Right atrium auricular region (tissue), 2 donors: ENCODE measurements at regions not wholly inside any gene's neighbourhood (a gene's known extent, or its start where the extent isn't known, plus 50 kb on each side); places are given as distances from the start of the nearest gene placed in this dataset.

Source experiments
- DNase-seq: peaks from one replicate; pipeline ENCODE4 v3.0.0-alpha.2; 2019; ENCODE audit warnings: low spot score
- H3K27ac ChIP-seq, 2 donors: fragments of 200-600 bp; sonication (generic); 1 replicate in 1 of 2; 2 replicates in 1 of 2; pipeline ENCODE4 v1.5.1; 2016 to 2019
- H3K27me3 ChIP-seq, 2 donors: fragments of 200-600 bp; sonication (generic); one replicate each; pipeline versions ENCODE4 v1.5.1 to v1.6.0; 2017 to 2019
- H3K36me3 ChIP-seq: fragments of 200-600 bp; sonication (generic); one replicate; pipeline ENCODE4 v1.5.1; 2016
- H3K4me1 ChIP-seq, 2 donors: fragments of 200-600 bp; sonication (generic); one replicate each; pipeline versions ENCODE4 v1.5.1 to v1.6.0; 2017 to 2019
- H3K4me3 ChIP-seq, 2 donors: fragments of 200-600 bp; sonication (generic); 1 replicate in 1 of 2; 2 replicates in 1 of 2; pipeline ENCODE4 v1.5.1; 2017 to 2019; ENCODE audit warnings: mild to moderate bottlenecking in 1 of 2, moderate library complexity in 1 of 2
- H3K9me3 ChIP-seq, 2 donors: fragments of 200-600 bp; sonication (generic); one replicate each; pipeline ENCODE4 v1.5.1; 2019
- CTCF ChIP-seq, 2 donors: fragments of 200-600 bp; sonication (generic); IDR thresholded peaks; one replicate each; pipeline ENCODE4 v1.5.1; 2019; ENCODE audit warnings: antibody characterized with exemption in 2 of 2

GRCh38 chr9:118734696-118735095, 634.5 kb downstream of the BRINP1 start:
- DNase-seq = no peak
- no peaks in the 10 kb centered on the region for H3K4me1 ChIP-seq
- no peaks in the 10 kb centered on the region for H3K27me3 ChIP-seq
- H3K4me3 ChIP-seq = no peak overlapping the region
- H3K9me3 ChIP-seq = peaks cover 0 to 6% of the 10 kb centered on the region in 2 donors
- H3K36me3 ChIP-seq = no peaks in the 10 kb centered on the region
- H3K27ac ChIP-seq = no peak overlapping the region
- TF ChIP-seq CTCF (IDR thresholded peaks at IDR 0.05) = no peak

GRCh38 chr9:118736406-118736805, 632.8 kb downstream of the BRINP1 start:
- no peaks in the 10 kb centered on the region for H3K4me1 ChIP-seq
- H3K27me3 ChIP-seq = no peaks in the 10 kb centered on the region
- H3K36me3 ChIP-seq = no peaks in the 10 kb centered on the region
- TF ChIP-seq CTCF (IDR thresholded peaks at IDR 0.05) = no peak
- peaks cover 0 to 6% of the 10 kb centered on the region in 2 donors for H3K9me3 ChIP-seq
- no peak for DNase-seq
- no peak overlapping the region for H3K27ac ChIP-seq
- no peak overlapping the region for H3K4me3 ChIP-seq

GRCh38 chr9:118751077-118751847, 618.0 kb downstream of the BRINP1 start:
- Histone ChIP-seq H3K4me1 (no peaks in the 10 kb centered on the region), H3K27me3 (no peaks in the 10 kb centered on the region), H3K4me3 (no peak overlapping the region), H3K36me3 (no peaks in the 10 kb centered on the region), H3K27ac (no peak overlapping the region), H3K9me3 (peaks cover 0 to 21% of the 10 kb centered on the region in 2 donors)
- no peak for TF ChIP-seq CTCF (IDR thresholded peaks at IDR 0.05)
- DNase-seq = no peak

GRCh38 chr9:118751848-118752223, 617.4 kb downstream of the BRINP1 start:
- Histone ChIP-seq H3K27ac (no peak overlapping the region), H3K27me3 (no peaks in the 10 kb centered on the region), H3K36me3 (no peaks in the 10 kb centered on the region), H3K4me1 (no peaks in the 10 kb centered on the region), H3K9me3 (peaks cover 0 to 21% of the 10 kb centered on the region in 2 donors), H3K4me3 (no peak overlapping the region)
- no peak for TF ChIP-seq CTCF (IDR thresholded peaks at IDR 0.05)
- DNase-seq = no peak

- H3K9me3 ChIP-seq = peaks cover 0 to 12% of the 10 kb centered on the region in 2 donors
- H3K4me1 ChIP-seq = no peaks in the 10 kb centered on the region
- H3K27me3 ChIP-seq = no peaks in the 10 kb centered on the region
- no peak overlapping the region for H3K4me3 ChIP-seq
- H3K27ac ChIP-seq = no peak overlapping the region
- no peak for TF ChIP-seq CTCF (IDR thresholded peaks at IDR 0.05)
- no peaks in the 10 kb centered on the region for H3K36me3 ChIP-seq
- no peak for DNase-seq
These were observed 608.0 kb downstream of the BRINP1 start for GRCh38 chr9:118761016-118761790.
